ENCODE measurements at regions not wholly inside any gene's neighbourhood (a gene's known extent, or its start where the extent isn't known, plus 50 kb on each side); places are given as distances from the start of the nearest gene placed in this dataset.

DNA sequence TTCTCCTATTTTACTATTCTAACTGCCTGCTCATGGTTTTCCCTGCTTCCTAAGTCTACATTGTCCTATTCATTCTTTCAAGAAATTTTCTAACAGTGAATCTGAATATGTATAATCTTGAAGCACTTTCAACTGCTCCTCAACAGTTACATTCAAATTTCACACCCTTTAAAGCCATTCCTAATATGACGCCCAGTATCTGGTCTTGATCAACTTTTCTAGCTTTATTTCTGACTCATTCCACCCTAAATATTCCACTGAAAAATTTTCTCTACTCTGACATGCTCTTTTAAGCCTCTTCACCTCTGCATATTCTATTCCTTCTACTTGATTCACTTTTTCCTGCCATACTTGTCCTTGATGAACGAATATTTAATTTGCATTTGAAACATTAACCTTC is 1893.9 kb upstream of the PIK3C3 start:
- TF ChIP-seq POLR2A (IDR thresholded peaks at IDR 0.05; ENCODE audit: control extremely low read depth in 1 of 2, low read depth in 2 of 2, low read length in 2 of 2), result no peak
- TF ChIP-seq, protein P1, sequence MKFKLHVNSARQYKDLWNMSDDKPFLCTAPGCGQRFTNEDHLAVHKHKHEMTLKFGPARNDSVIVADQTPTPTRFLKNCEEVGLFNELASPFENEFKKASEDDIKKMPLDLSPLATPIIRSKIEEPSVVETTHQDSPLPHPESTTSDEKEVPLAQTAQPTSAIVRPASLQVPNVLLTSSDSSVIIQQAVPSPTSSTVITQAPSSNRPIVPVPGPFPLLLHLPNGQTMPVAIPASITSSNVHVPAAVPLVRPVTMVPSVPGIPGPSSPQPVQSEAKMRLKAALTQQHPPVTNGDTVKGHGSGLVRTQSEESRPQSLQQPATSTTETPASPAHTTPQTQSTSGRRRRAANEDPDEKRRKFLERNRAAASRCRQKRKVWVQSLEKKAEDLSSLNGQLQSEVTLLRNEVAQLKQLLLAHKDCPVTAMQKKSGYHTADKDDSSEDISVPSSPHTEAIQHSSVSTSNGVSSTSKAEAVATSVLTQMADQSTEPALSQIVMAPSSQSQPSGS (IDR thresholded peaks at IDR 0.05; ENCODE audit: low read length), result no peak
- TF ChIP-seq, protein P2, sequence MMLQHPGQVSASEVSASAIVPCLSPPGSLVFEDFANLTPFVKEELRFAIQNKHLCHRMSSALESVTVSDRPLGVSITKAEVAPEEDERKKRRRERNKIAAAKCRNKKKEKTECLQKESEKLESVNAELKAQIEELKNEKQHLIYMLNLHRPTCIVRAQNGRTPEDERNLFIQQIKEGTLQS (IDR thresholded peaks at IDR 0.05; ENCODE audit: insufficient read depth, low read depth, low read length), result no peak
- TF ChIP-seq EP300 (IDR thresholded peaks at IDR 0.05; ENCODE audit: borderline replicate concordance in 1 of 2, low read depth in 2 of 2, low read length in 2 of 2), result no peak
- no peak for TF ChIP-seq BACH1 (IDR thresholded peaks at IDR 0.05; ENCODE audit: low read length)

All from H1 (cell line).